GM06990 (cell line): ENCODE measurements at regions not wholly inside any gene's neighbourhood (a gene's known extent, or its start where the extent isn't known, plus 50 kb on each side); places are given as distances from the start of the nearest gene placed in this dataset.

Experiments
- DNase-seq: peaks from one replicate; pipeline ENCODE4 v3.0.0-alpha.2; 2011; ENCODE audit not compliant: insufficient read length; ENCODE audit errors: extremely low read depth
- H3K27me3 ChIP-seq: replicated peaks from 2 replicates; pipeline ENCODE4 v1.6.0; 2011; ENCODE audit warnings: low read length; ENCODE audit not compliant: control insufficient read depth, insufficient read depth
- H3K36me3 ChIP-seq: 2 replicates; pipeline ENCODE4 v1.5.1; 2011; ENCODE audit warnings: low read length; ENCODE audit not compliant: control insufficient read depth, insufficient read depth
- H3K4me3 ChIP-seq: replicated peaks from 2 replicates; pipeline ENCODE4 v1.5.1; 2011; ENCODE audit warnings: low read depth, mild to moderate bottlenecking, control low read depth, low read length
- TF ChIP-seq, protein P1 (sequence below): IDR thresholded peaks from 2 replicates; pipeline ENCODE4 v1.5.1; 2011; ENCODE audit warnings: low read length, control low read depth, mild to moderate bottlenecking, inconsistent platforms; ENCODE audit not compliant: insufficient read depth, poor library complexity, severe bottlenecking

DNA sequence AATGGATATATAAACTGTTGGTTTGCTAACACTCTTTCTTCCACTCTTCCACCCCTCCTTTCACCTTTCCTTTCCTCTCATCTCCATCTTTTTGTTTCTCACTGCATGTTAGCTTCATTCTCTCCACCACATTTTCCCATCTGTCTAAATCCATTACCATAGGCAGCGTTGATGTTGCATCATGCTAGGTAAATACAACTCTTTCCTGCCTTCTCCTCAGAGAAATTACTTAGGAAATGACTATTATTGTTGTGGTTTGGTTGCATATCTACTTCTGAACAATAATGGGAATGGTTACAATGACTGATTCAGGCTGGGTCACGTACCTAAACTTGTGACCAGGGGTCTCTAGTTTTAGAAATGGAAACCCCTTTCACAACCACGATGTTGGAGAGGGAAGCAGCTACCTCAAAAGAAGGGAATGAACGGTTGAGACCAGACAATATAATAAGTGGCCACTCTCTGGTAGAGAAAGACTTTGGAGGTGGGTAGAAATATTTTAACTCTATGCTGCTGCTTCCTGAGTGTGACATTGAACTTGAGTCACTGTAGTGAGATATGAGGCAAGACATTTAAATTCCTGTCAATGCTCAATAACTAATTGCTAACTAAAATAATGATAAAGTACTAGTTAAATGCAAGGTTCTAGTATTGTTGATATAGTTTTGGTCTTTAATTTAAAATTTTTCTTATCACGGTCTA is 314.1 kb upstream of the TGFBR2 start:
- H3K27me3 ChIP-seq, result no peaks in the 10 kb centered on the region; the same call in 1 of the 2 replicates
- H3K36me3 ChIP-seq, result no peaks in the 10 kb centered on the region
- TF ChIP-seq, protein P1, sequence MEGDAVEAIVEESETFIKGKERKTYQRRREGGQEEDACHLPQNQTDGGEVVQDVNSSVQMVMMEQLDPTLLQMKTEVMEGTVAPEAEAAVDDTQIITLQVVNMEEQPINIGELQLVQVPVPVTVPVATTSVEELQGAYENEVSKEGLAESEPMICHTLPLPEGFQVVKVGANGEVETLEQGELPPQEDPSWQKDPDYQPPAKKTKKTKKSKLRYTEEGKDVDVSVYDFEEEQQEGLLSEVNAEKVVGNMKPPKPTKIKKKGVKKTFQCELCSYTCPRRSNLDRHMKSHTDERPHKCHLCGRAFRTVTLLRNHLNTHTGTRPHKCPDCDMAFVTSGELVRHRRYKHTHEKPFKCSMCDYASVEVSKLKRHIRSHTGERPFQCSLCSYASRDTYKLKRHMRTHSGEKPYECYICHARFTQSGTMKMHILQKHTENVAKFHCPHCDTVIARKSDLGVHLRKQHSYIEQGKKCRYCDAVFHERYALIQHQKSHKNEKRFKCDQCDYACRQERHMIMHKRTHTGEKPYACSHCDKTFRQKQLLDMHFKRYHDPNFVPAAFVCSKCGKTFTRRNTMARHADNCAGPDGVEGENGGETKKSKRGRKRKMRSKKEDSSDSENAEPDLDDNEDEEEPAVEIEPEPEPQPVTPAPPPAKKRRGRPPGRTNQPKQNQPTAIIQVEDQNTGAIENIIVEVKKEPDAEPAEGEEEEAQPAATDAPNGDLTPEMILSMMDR, result no peak
- DNase-seq, result no peak
- no peak overlapping the region for H3K4me3 ChIP-seq

DNA sequence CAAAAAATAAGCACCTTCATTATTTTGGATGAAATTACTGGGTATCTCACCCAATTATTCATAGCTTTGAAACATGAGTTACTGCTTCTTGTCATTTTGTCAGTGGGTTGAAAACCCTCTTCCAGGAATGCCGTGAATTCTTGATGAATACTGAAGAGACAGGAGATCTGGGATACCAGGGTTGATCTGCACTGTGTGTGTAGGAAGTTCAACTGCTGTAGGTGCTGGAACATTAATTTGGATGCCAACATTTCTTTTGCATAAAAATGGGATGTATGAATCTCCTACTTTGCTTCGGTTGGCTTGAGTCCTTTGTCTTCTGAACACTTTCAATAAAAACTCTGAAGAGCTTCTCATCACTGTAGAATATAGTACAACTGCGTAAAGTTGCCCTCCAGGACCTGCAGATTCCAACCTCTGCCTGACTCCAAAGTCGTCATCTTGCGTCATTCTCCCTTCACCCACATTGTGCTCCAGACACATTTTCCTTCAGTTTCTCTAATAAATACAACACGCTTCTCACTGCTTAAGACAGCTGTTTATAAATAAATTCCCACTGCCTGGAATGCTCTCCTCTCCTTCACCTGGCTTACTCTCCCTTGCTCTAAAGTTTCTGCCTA is 312.7 kb upstream of the TGFBR2 start:
- DNase-seq, result no peak
- Histone ChIP-seq H3K36me3 (no peaks in the 10 kb centered on the region), H3K4me3 (no peak overlapping the region), H3K27me3 (no peaks in the 10 kb centered on the region; the same call in 1 of the 2 replicates)
- TF ChIP-seq, protein P1, result no peak

DNA sequence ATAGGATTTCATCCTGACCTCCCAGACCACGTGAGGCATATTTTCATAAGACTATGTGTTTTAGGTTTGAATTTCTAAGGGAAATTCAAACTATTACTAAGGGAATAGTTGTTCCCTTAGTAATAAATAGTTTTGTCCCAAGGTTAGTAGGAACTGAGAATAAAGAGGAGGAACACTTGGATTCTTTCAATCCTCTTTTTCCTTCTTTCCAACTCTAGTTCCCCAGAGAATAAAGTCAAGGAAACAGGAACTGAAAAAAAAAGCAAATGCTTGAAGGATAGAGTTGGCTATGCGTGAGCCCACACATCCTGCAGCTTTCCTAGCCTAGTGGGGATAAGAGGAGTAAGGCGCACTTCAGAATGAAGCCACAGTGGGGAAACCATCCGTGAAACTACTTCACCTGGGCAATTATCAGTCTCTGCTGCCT is 312.1 kb upstream of the TGFBR2 start:
- H3K4me3 ChIP-seq, result no peak overlapping the region
- DNase-seq, result no peak
- no peaks in the 10 kb centered on the region; the same call in 1 of the 2 replicates for H3K27me3 ChIP-seq
- TF ChIP-seq, protein P1, result no peak
- no peaks in the 10 kb centered on the region for H3K36me3 ChIP-seq

DNA sequence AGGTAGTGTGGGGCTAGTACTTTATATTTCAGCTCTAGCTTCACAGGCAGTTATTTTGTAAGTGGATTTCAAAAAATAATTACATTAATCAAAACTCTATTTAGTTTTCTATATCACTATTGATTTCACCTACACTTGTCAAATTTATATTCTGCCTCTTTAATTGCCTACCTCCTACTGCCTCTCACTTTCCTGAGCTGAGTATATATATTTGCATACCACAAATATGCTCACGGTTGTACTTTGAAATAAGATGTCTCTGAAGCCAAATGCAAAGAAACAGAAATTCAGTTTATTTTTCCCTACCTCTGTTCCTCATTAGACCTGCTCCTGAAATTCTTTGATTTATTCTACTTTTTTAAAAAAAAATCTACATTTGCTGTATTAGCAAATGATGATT is 309.3 kb upstream of the TGFBR2 start:
- Histone ChIP-seq H3K27me3 (no peaks in the 10 kb centered on the region; the same call in 1 of the 2 replicates), H3K36me3 (no peaks in the 10 kb centered on the region), H3K4me3 (no peak overlapping the region)
- TF ChIP-seq, protein P1, result no peak
- DNase-seq, result no peak

DNA sequence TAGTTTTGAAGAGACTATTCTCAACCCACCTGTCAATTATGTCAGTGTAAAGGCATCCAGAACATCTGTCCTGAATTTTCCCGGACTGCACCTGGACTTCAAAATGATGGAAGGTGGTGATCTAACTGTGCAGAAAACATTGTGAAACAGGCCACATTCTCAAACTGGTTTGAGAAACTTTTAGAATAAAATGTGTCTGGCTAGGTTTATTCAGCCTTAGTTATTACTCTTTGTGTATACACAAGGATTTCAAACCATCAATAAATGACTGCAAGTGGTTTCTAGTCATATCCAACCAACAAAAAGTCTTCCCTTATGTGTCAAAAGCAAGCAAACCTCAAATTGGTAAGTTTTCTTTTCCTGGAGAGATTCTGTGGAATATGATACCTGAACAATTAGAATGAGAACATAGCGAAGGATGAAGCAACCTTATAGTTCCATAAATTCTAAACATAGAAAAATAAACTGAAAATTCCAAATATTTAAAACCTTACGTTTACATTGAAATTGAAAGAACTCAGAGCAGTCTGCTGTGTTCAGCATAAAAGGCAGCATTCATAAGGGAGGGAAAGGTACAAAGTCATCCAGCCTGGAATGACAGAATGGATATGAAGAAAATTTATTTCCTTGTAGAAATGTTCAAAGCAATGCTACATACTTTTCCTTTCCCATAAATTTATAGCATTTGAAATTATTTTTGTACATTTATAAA is 306.6 kb upstream of the TGFBR2 start:
- no peak for DNase-seq
- Histone ChIP-seq H3K4me3 (no peak overlapping the region), H3K36me3 (no peaks in the 10 kb centered on the region), H3K27me3 (no peaks in the 10 kb centered on the region)
- TF ChIP-seq, protein P1, result no peak
